Breast epithelium (tissue), 3 donors: ENCODE measurements at regions not wholly inside any gene's neighbourhood (a gene's known extent, or its start where the extent isn't known, plus 50 kb on each side); places are given as distances from the start of the nearest gene placed in this dataset.

ENCODE experiments used
- CTCF ChIP-seq, 3 donors: fragments of 450-650 bp; IDR thresholded peaks; one replicate each; pipeline ENCODE4 v1.5.1; 2016 to 2017; ENCODE audit warnings: antibody characterized with exemption in 3 of 3, mild to moderate bottlenecking in 3 of 3, moderate library complexity in 3 of 3
- POLR2A ChIP-seq: fragments of 450-650 bp; IDR thresholded peaks from one replicate; pipeline ENCODE4 v1.6.1; 2016; ENCODE audit warnings: antibody characterized with exemption, mild to moderate bottlenecking, moderate library complexity
- POLR2AphosphoS5 ChIP-seq, 3 donors: sonication (generic); formaldehyde crosslinking; IDR thresholded peaks; one replicate each; pipeline ENCODE4 v1.6.1; 2017; ENCODE audit warnings: antibody characterized with exemption in 3 of 3

GRCh38 chr6:102333736-102334135, 940.2 kb downstream of the GRIK2 start:
- TF ChIP-seq POLR2AphosphoS5 (IDR thresholded peaks at IDR 0.05), result no peak
- TF ChIP-seq POLR2A, result no peak
- no peak for TF ChIP-seq CTCF (IDR thresholded peaks at IDR 0.05)
